H1 (cell line): ENCODE measurements at regions not wholly inside any gene's neighbourhood (a gene's known extent, or its start where the extent isn't known, plus 50 kb on each side); places are given as distances from the start of the nearest gene placed in this dataset.

Experiments used
- CBX5 ChIP-seq: fragments of 300-800, 300-1000 bp; sonication (generic); IDR thresholded peaks from 2 replicates; pipeline ENCODE4 v1.7.1; 2016; ENCODE audit warnings: antibody characterized with exemption, low read length, low read depth
- KDM1A ChIP-seq: fragments of 200-600, 300-600 bp; sonication (generic); IDR thresholded peaks from 2 replicates; pipeline ENCODE4 v1.7.1; 2016; ENCODE audit warnings: mild to moderate bottlenecking, low read length, borderline replicate concordance
- RNF2 ChIP-seq: fragments of 200-900, 300-1000 bp; sonication (generic); IDR thresholded peaks from 2 replicates; pipeline ENCODE4 v1.7.1; 2016; ENCODE audit warnings: borderline replicate concordance, low read depth, mild to moderate bottlenecking, antibody characterized with exemption, low read length; ENCODE audit not compliant: poor library complexity, severe bottlenecking; ENCODE audit errors: missing control alignments
- TF ChIP-seq, protein P1 (sequence below): fragments of 300-600 bp; sonication (generic); IDR thresholded peaks from 2 replicates; pipeline ENCODE4 v1.7.1; 2012; ENCODE audit warnings: low read length, moderate library complexity, mild to moderate bottlenecking, inconsistent platforms; ENCODE audit not compliant: insufficient replicate concordance

DNA sequence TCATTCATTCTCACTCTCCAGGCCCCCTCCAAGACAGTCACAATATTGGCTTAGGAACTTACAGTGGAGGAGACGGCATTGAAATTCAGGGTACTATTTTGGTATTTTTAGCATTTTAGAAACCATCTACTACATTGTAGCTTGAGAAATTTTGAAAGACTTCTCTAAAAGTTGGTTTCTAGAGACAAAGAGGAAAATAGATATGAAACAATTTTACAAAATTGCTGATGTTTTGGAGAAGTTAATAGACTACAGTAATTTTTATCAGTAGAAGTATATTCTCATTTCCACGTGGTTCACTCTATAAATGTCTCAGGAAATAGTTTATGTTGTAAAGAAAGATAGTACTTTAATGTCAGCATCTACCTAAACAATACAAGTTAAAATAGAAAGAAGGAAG is 63.2 kb upstream of the ZSWIM6 start (continued):
- TF ChIP-seq, protein P1, sequence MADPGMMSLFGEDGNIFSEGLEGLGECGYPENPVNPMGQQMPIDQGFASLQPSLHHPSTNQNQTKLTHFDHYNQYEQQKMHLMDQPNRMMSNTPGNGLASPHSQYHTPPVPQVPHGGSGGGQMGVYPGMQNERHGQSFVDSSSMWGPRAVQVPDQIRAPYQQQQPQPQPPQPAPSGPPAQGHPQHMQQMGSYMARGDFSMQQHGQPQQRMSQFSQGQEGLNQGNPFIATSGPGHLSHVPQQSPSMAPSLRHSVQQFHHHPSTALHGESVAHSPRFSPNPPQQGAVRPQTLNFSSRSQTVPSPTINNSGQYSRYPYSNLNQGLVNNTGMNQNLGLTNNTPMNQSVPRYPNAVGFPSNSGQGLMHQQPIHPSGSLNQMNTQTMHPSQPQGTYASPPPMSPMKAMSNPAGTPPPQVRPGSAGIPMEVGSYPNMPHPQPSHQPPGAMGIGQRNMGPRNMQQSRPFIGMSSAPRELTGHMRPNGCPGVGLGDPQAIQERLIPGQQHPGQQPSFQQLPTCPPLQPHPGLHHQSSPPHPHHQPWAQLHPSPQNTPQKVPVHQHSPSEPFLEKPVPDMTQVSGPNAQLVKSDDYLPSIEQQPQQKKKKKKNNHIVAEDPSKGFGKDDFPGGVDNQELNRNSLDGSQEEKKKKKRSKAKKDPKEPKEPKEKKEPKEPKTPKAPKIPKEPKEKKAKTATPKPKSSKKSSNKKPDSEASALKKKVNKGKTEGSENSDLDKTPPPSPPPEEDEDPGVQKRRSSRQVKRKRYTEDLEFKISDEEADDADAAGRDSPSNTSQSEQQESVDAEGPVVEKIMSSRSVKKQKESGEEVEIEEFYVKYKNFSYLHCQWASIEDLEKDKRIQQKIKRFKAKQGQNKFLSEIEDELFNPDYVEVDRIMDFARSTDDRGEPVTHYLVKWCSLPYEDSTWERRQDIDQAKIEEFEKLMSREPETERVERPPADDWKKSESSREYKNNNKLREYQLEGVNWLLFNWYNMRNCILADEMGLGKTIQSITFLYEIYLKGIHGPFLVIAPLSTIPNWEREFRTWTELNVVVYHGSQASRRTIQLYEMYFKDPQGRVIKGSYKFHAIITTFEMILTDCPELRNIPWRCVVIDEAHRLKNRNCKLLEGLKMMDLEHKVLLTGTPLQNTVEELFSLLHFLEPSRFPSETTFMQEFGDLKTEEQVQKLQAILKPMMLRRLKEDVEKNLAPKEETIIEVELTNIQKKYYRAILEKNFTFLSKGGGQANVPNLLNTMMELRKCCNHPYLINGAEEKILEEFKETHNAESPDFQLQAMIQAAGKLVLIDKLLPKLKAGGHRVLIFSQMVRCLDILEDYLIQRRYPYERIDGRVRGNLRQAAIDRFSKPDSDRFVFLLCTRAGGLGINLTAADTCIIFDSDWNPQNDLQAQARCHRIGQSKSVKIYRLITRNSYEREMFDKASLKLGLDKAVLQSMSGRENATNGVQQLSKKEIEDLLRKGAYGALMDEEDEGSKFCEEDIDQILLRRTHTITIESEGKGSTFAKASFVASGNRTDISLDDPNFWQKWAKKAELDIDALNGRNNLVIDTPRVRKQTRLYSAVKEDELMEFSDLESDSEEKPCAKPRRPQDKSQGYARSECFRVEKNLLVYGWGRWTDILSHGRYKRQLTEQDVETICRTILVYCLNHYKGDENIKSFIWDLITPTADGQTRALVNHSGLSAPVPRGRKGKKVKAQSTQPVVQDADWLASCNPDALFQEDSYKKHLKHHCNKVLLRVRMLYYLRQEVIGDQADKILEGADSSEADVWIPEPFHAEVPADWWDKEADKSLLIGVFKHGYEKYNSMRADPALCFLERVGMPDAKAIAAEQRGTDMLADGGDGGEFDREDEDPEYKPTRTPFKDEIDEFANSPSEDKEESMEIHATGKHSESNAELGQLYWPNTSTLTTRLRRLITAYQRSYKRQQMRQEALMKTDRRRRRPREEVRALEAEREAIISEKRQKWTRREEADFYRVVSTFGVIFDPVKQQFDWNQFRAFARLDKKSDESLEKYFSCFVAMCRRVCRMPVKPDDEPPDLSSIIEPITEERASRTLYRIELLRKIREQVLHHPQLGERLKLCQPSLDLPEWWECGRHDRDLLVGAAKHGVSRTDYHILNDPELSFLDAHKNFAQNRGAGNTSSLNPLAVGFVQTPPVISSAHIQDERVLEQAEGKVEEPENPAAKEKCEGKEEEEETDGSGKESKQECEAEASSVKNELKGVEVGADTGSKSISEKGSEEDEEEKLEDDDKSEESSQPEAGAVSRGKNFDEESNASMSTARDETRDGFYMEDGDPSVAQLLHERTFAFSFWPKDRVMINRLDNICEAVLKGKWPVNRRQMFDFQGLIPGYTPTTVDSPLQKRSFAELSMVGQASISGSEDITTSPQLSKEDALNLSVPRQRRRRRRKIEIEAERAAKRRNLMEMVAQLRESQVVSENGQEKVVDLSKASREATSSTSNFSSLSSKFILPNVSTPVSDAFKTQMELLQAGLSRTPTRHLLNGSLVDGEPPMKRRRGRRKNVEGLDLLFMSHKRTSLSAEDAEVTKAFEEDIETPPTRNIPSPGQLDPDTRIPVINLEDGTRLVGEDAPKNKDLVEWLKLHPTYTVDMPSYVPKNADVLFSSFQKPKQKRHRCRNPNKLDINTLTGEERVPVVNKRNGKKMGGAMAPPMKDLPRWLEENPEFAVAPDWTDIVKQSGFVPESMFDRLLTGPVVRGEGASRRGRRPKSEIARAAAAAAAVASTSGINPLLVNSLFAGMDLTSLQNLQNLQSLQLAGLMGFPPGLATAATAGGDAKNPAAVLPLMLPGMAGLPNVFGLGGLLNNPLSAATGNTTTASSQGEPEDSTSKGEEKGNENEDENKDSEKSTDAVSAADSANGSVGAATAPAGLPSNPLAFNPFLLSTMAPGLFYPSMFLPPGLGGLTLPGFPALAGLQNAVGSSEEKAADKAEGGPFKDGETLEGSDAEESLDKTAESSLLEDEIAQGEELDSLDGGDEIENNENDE: no peak
- TF ChIP-seq RNF2: no peak
- TF ChIP-seq KDM1A: no peak
- no peak for TF ChIP-seq CBX5
- TF ChIP-seq, all 59 proteins: peak for 0
